Hematopoietic multipotent progenitor cell treated with erythropoietin and hydrocortisone succinate and interleukin-3 and kit ligand, for 17 days (in vitro differentiated cells): ENCODE measurements at regions not wholly inside any gene's neighbourhood (a gene's known extent, or its start where the extent isn't known, plus 50 kb on each side); places are given as distances from the start of the nearest gene placed in this dataset.
"Not testable (repeated sequence)": the region's sequence is repeated elsewhere in the genome, so short reads cannot be mapped to it uniquely, and the experiment has no call there.

Experiments used
- DNase-seq: peaks from one replicate; pipeline ENCODE4 v3.0.0-alpha.2; 2015; ENCODE audit warnings: low spot score

DNA sequence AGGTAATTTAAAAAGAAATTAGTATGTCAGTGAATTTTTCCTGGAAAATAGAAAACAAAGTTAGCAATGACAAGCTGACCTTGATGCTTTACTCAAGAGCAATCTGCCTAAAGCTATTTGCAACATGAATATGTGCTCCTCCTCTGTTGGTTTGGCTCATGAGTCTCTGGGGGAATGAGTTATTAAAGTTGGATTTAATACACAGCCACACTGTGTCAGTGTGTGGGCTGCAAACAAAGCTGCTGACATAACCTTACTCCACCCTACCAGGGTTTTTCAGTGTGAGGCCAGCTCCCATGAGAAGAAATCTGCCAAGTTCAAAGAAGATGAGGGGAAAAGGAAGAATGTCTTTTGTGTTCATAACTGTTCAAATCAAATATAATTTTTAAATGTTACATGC is 280.5 kb downstream of the TLL1 start:
- no peak for DNase-seq

DNA sequence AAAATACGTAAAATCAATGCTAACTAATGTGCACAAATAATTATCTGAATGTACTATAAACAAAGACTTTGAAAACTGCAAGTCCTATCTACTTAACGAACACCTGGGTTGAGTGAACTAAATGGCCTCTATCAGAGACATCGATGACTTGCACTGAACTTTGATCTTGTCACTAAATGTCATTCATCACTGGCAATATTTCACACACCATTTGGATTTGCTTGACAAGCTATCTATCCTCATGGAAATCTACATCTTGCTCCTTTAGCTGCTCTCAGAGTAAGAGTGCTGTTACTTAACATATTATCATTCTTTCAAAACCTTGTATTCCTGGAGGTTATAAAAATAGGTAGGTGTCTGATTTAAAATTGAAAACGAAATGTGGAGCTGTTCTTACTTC is 289.3 kb downstream of the TLL1 start:
- DNase-seq: no peak

DNA sequence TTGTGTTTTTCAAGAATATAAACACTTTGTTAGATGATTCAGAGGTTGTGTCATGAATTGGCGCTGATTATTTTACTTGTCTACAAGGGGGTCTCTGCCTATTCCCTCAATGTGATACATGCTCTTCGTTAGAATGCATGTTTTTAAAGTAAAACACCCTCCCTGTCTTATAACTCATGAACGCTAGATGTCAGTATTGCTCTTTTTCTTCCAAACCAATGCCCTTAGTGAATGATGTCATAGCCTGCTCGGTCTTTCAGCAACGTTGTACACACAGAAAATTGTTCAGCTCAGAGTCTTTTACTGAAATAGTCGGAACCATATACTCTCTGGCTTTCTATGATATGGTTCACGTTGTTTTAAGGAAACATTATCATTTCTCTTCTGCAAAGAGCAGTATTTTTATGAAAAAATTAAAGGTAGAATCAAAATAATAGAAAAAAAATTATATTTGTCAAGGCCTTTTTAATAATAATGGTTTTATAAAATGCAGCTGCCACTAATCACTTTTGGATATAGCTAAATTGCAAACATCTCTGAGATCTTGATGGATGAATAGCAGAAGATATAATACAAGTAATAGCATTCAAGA is 292.9 kb downstream of the TLL1 start:
- DNase-seq: peak; percentile 32

DNA sequence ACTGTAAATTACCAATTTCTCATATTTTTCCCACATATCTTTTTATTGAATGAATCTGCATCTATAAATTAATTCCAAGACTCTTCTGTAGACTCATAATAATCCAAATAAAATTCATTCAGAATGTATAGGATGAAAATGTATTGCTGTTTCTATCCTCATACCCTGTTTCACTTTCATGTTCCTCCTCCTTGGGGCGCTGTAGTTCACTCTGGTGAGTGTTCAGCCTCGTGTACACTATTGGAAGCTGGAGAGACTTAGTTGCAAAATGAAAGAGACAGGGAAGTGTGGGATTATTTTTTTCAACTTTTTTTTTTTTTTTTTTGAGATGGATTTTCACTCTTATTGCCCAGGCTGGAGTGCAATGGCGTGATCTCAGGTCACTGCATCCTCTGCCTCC is 296.1 kb downstream of the TLL1 start:
- no peak for DNase-seq

DNA sequence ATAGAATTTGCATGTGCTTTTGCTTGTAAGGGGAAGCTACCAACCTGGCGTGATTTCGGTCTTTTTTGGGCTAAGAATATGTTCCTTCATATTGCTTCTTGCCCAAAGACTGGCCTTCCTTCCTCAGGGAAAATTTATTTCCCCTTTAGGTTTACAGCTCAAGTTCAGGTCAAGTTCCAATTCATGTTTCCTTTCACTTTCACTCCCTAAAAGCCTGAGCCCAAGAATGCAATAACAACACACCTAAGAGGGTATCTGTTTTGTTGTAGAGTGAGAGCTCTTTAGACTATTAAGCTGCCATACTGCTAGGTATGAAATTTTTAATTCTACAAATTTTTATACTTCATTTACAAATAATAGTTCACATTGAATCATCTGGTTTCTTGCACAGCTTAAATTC is 299.6 kb downstream of the TLL1 start:
- DNase-seq: no peak

DNA sequence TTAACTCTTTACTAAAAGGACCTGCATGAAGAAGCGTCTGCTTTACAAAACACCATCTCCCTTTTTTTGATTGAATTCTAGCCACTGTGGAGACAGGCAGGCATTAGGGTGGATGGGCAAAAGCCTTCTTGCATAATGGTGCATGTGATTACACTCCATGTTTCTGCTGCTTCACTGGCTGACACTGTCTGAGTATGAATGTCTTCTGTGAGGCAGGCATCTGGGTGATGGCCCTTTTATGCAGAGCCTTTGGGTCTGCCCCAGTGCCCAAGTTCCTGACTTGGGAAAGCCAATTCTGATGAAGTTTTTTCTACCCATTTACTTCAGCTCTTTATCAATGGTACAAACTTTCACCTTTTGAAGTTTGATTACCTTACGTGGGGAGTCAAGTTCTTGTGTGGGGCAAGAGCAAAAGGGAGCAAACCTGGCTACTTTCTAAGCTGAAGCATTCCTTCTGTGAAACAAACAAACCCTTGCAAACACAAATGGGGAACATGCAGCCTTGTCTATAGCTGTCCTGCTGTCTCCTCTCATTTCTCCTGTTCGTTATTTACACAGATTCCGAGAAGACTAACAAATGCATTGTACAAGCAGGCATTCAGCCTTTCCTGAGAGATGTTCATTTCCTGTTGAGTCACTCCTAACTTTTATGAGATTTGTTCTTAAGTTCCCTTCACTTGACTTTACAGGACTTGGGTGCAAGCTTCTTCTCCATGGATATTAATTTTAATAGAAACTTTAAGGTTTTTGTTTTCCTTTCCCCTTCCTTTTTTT is 301.9 kb downstream of the TLL1 start:
- DNase-seq: no peak

DNA sequence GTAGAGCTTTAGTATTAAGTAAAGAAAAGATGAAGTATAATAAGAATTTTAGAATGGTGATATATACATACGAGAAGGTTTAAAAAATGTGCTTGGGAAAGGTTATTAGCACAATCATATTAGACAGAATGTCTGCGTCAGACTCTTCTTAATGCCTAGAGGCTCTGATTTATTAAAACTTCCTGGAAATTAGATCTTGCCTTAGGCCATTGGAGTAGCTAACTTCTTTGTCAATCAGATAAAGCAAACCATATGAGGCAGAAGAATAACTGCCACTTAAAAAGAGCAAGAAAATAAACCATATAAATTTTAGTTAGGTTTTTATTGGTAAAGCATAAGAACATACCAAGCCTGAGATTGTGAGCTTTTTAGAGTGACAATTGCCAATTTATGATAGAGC is 309.1 kb downstream of the TLL1 start:
- DNase-seq: no peak

DNA sequence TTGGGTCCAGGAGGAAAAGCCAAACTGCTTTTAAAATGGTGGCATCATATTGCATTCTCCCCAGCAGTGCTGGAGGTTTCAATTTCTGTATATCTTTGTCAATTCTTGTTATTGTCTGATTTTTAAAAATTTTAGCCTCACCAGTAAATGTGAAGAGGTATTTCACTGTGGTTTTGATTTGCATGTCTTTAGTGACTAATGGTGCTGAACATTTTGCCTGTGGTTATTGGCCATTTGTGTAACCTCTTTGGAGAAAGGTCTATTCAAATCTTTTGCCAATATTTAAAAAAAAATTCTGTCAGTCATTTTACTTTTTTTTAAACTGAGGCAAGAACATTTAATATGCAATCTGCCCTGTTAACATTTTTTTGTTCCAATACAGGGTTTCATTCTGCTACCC is 322.1 kb downstream of the TLL1 start:
- no peak for DNase-seq

DNA sequence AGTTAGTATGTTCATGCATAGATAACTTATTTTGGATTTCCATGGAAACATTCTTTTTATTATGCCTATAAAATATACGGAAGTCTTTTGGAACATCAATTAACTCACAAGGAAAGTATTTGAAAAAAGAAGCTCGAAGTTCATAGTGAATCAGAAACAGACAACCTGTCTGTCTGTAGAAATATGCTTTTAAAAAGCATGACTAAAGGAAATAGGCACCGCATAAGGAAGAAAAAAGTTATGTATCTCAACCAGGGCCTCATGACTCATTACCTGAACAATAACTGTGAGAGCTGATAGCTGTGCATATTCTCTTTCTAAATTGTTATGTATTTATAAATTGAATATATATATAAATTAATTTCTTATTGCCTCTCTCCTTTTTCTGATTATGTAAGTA is 324.1 kb downstream of the TLL1 start:
- no peak for DNase-seq

DNA sequence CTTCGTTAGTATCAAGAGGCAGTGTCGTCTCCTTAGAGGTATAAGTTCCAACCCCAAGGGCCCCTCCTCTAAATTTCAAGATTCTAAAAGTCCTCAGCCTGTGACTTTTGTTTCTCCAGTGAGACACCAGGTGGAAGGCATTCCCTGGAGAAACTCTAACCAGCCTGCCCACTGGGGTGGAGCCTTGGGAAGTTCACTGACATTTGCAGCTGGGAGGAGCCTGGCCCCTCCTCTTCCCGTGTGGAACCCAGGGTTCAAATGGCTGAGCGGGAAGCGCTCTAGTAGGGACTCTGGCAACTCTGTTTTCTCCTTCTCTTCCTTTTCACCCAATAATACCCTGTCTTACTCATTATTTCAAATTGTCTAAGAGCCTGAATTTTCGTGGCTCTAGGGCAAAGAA is 325.0 kb downstream of the TLL1 start:
- no peak for DNase-seq

DNA sequence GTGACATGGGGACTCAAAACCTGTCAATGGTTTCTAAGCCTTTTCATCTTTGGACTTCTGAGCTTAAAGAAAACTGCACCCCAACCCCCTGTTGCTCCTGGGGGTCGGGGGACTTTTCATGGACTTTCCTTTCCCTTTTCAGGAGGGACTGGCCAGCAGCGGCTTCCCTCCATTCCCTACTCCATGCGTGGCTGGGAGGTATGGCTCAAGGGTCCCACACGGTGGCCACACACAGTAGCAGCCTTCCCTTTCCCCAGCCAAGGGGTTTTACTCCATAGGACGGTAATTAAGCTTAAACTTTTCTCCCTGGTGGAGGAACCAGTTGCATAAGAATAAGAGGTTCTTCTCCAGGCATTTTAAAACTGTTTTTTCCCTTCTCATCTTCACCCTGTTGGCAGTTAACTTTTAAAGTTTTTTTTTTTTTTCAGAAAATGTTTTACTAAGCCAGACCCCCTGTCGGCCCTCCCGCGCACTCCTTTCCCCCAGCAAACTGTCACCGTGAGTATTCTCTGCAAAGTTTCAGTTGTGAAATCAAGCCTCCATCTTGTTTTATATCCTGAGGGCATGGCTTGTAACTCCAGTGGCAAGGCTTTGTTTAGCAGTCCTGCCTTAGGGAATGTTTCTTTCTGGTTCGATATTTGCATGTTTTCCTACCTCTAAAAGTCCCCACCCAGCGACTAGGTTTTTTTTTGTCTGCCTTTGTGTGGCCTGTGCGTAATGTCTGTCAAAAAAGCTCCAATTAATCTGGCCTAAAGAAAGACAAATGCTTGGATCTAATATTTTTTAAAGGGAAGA is 325.7 kb downstream of the TLL1 start:
- DNase-seq: no peak

DNA sequence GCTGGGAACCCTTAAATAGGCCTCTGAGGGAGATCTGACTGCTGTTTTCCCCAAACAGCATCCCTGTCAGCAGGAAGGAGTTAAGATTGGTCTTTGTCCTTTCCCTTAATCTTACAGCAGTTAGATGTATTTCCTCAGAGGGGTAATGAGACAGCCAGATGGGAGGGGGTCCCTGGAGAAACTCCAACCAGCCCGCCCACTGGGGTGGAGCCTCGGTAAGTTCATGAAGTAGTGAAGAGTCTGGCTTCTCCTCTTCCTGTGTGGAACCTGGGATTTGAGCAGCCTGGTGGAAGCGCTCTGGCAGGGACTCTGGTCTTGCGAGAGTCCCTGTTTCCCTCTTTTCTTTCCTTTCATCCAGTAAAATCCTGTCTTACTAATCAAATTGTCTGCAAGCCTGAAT is 330.0 kb downstream of the TLL1 start:
- DNase-seq: no peak

DNA sequence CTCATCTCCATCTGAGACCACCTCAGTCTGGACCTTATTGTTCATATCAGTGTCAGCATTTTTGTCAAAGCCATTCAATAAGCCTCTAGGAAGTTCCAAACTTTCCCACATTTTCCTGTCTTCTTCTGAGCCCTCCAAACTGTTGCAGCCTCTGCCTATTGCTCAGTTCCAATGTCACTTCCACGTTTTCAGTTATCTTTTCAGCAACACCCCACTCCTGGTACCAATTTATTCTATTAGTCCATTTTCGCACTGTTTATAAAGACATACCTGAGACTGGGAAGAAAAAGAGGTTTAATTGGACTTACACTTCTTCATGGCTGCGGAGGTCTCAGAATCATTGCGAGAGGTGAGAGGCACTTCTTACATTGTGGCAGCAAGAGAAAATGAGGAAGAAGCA is 339.3 kb downstream of the TLL1 start:
- DNase-seq: not testable (repeated sequence)

DNA sequence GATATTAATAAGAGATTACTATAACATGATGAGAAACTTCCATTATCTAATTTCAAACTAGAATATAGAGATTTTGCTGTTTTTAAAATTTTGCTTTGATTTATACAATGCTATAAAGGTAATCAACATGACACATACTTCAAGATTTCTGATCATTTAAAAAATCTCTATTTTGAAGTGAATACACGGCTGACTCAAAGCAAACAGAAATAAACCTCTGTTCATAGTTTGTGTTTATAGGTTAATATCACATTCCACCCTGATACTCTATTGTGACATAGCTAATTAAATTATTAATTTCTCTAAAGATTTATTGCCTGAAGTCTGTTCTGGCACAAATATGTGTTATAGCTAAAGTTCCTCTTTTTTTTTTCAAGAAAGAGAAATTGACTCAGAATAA is 349.2 kb downstream of the TLL1 start:
- DNase-seq: no peak

DNA sequence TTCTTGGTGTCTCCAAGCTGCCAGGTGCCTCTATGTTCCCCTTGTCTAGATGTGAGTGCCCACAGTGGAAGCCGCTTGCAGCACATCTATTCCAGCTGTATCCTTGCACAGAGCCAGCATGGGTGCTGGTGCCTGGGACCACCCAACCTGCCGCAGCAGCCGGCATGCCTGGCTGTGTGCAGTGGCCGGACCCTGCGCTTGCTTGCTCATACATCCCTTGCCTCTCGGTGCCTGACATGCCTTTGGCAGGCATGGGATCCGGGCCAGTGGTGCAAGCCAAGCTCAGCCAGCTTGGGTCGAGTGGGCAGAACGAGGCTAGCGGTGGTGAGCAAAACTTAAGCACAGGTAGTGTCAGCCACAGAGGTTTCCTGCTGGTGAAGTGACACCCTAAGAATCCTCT is 355.1 kb downstream of the TLL1 start:
- DNase-seq: no peak

DNA sequence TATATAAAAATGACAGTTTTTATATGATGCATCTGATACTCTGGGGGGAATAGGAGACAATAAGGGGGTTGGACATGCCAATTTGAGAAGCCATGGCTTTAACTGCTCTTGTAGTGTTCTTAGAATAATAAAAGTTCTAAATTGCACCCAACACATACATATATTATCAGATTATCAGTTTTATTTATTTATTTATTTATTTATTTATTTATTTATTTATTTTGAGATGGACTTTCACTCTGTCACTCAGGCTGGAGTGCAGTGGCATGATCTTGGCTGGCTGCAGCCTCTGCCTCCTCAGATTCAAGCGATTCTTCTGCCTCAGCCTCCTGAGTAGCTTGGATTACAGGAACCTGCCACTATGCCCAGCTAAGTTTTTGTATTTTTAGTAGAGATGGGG is 356.8 kb downstream of the TLL1 start:
- no peak for DNase-seq

DNA sequence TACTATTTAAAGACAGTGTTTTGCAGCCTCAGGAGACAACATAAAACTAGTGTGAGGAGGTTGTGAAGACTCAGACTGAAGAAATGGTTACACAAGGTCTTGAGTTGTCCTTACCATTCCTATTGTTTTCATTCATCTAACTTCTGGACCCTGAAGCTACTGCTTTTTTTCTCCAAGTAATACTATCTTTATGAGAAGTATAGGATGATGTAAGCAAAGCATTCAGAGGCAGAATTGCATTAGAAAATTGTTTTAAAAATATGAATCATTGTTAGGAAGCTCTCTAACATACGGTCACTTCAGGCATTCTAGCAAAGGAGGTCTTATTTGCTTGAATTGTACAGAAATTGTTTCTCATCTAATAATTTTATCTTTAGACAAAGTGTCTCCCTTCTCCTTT is 357.8 kb downstream of the TLL1 start:
- DNase-seq: no peak

DNA sequence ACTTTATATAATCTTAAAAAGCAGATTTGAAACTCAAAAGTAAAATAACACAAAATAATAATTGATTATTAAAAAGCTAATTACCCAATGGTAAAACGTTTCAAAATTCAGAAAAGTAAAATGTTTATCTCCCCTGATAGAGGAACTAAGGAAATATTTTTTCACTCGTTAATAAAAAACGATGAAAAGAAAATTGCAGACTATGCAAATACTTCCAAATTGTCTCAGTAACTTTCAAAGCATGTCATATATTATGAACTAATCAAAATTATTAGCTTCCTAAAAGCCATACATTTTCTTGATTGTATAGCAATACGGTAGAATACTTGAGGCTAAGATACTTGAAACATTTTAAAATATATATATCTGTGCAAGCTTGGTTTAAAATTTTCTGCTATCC is 366.3 kb downstream of the TLL1 start:
- no peak for DNase-seq

DNA sequence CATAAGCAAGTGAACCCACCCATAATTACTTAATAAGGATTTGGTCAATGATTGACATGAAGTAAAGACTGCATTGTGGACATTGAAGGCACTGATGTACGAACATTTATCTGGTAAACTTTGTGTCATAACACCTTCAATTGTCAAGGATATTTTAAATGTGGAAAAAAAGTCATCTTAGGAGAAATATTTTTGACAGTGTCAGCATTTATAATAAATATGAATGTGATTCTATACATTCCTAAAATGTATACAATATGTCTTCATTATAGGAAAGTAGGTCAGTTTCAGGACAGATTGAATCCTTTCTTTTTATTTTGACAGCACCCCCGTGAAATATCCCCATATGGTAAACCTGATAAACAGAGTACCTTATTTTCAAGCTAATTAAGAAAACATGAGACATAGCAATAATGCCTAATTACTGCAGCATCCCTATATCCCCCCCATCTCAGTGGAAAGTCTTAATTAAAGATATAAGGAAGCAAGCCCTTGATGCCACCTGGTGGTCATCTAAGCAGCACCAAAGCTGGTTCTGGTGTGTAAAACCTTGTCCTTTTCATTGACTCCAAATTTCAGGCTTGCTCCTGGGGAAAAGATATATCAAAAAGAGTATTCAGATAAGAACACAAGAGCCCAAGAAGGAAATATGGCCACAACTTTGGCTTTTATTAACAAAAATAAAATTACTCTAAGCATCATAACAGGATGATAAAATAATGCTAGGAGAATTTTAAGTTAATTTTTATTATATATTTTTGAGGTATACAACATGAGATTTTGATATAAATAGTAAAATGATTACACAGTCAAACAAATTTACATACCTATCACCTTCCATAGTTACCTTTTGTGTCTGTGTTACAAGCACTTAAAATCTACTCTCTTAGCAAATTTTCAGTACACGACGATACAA is 379.7 kb downstream of the TLL1 start:
- DNase-seq: no peak

DNA sequence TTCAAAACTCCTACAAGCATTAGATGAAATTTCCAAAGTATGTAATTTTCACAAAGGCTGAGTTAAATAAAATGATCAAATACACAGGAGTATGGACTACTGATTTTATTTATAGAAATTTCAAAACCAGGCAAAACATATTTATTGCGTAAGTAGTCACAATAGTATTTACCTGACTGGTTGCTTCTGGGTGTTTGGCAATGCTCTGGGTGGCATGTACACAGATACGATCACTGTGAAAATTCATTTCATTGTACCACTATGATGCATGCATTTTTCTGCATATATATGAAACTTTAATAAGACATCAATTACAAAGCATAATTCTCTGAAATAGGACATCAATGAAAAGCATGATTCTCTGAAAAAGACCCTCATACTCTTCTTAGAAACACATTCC is 384.2 kb downstream of the TLL1 start:
- DNase-seq: no peak

DNA sequence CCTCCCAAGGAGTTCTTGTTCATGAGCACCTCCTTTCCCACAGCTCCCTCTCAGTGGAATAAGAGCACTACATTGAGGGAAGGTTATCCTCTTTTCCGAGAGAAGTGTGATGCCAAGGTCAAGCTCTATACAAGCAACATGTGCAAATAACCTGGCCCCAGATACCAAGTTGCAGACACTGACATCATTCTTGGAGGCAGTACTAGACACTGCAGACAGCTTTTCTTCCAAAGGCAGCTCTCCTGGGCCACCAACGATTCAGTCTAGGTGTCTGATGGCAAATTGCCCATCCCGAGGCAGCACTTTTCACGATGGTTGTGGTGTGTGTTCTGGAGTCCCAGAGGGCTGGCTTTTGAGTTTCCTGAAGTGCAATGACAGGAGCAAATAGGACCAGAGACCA is 384.9 kb downstream of the TLL1 start:
- DNase-seq: no peak

DNA sequence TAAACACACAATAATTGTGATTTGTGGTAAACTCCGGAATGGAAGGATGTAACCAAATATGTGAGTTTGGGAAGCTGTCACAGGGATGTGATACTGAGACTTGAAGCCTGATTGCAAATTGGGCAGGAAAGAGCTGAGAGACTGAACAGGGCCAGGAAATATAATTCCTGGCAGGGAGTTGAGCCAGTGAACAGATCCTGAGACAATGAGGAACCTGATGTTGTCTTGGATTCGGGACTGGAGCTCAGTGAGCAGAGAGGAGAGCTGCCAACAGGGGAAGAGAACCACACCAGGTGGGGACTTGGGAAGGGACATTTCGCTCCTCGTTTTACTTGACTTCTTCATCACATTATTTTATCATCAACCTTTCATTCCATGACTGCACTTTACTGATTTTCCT is 386.0 kb downstream of the TLL1 start:
- no peak for DNase-seq
